AG08395 (cell line): ENCODE measurements at regions not wholly inside any gene's neighbourhood (a gene's known extent, or its start where the extent isn't known, plus 50 kb on each side); places are given as distances from the start of the nearest gene placed in this dataset.
"Not testable (repeated sequence)": the region's sequence is repeated elsewhere in the genome, so short reads cannot be mapped to it uniquely, and the experiment has no call there.

Experiments used
- DNase-seq: peaks from one replicate; pipeline ENCODE4 v3.0.0; 2012; ENCODE audit warnings: mixed read lengths, low spot score

- DNase-seq = no peak
Observed at GRCh38 chr2:221915926-221916325, 343.8 kb upstream of the EPHA4 start.

- no peak for DNase-seq
Observed at GRCh38 chr2:221914334-221914880, 342.3 kb upstream of the EPHA4 start.

- DNase-seq = no peak
Observed at GRCh38 chr2:221911890-221912289, 339.8 kb upstream of the EPHA4 start.

- no peak for DNase-seq
Observed at GRCh38 chr2:221911321-221911720, 339.2 kb upstream of the EPHA4 start.

GRCh38 chr2:221908518-221908917 is 336.4 kb upstream of the EPHA4 start:
- DNase-seq = no peak

GRCh38 chr2:221897718-221898117 is 325.6 kb upstream of the EPHA4 start:
- no peak for DNase-seq

- no peak for DNase-seq
Observed at GRCh38 chr2:221896505-221897151, 324.5 kb upstream of the EPHA4 start.

GRCh38 chr2:221895366-221896121 is 323.4 kb upstream of the EPHA4 start:
- no peak for DNase-seq

GRCh38 chr2:221893501-221893900 is 321.4 kb upstream of the EPHA4 start:
- DNase-seq = no peak

- DNase-seq = not testable (repeated sequence)
Observed at GRCh38 chr2:221892006-221892405, 319.9 kb upstream of the EPHA4 start.

- DNase-seq = no peak
Observed at GRCh38 chr2:221883976-221884375, 311.9 kb upstream of the EPHA4 start.

GRCh38 chr2:221876016-221876415 is 303.9 kb upstream of the EPHA4 start:
- DNase-seq = no peak

GRCh38 chr2:221874444-221874843 is 302.3 kb upstream of the EPHA4 start:
- no peak for DNase-seq

GRCh38 chr2:221857719-221858118 is 285.6 kb upstream of the EPHA4 start:
- no peak for DNase-seq

GRCh38 chr2:221853297-221853696 is 281.2 kb upstream of the EPHA4 start:
- no peak for DNase-seq

- no peak for DNase-seq
Observed at GRCh38 chr2:221851531-221852045, 279.5 kb upstream of the EPHA4 start.

GRCh38 chr2:221850076-221850475 is 278.0 kb upstream of the EPHA4 start:
- DNase-seq = no peak

GRCh38 chr2:221848286-221848685 is 276.2 kb upstream of the EPHA4 start:
- no peak for DNase-seq

GRCh38 chr2:221845021-221845365 is 272.9 kb upstream of the EPHA4 start:
- no peak for DNase-seq

- DNase-seq = no peak
Observed at GRCh38 chr2:221844212-221845020, 272.3 kb upstream of the EPHA4 start.

GRCh38 chr2:221836095-221836494 is 264.0 kb upstream of the EPHA4 start:
- DNase-seq = no peak

- DNase-seq = no peak
Observed at GRCh38 chr2:221833966-221834365, 261.9 kb upstream of the EPHA4 start.
